Neural crest cell (in vitro differentiated cells): ENCODE measurements at regions not wholly inside any gene's neighbourhood (a gene's known extent, or its start where the extent isn't known, plus 50 kb on each side); places are given as distances from the start of the nearest gene placed in this dataset.

Experiments used
- DNase-seq: peaks from one replicate; pipeline ENCODE4 v3.0.0; 2021; ENCODE audit warnings: low read depth, mixed read lengths, low spot score
- H3K27ac Mint-ChIP-seq: one replicate; pipeline ENCODE4 v1.8.0; 2021; ENCODE audit warnings: mild to moderate bottlenecking, mixed read lengths; ENCODE audit not compliant: unreplicated experiment
- H3K27me3 Mint-ChIP-seq: 2 replicates; pipeline ENCODE4 v1.8.0; 2021; ENCODE audit warnings: low read depth, mild to moderate bottlenecking, mixed read lengths
- H3K36me3 Mint-ChIP-seq: 2 replicates; pipeline ENCODE4 v1.8.0; 2021; ENCODE audit warnings: low read depth, mild to moderate bottlenecking, mixed read lengths
- H3K4me1 Mint-ChIP-seq: 2 replicates; pipeline ENCODE4 v1.8.0; 2021; ENCODE audit warnings: mixed read lengths
- H3K4me3 Mint-ChIP-seq: one replicate; pipeline ENCODE4 v1.8.0; 2021; ENCODE audit warnings: mild to moderate bottlenecking, mixed read lengths
- H3K9me3 Mint-ChIP-seq: 2 replicates; pipeline ENCODE4 v1.8.0; 2021; ENCODE audit warnings: mixed read lengths
- CTCF ChIP-seq: fragments of 200-600 bp; sonication (generic); conservative IDR thresholded peaks from 2 replicates; pipeline ENCODE4 v1.5.0; 2021; ENCODE audit warnings: antibody characterized with exemption, mild to moderate bottlenecking

GRCh38 chr6:147633191-147633590 is 124.7 kb downstream of the SAMD5 start:
- H3K4me1 Mint-ChIP-seq: no peaks in the 10 kb centered on the region
- H3K36me3 Mint-ChIP-seq: no peaks in the 10 kb centered on the region
- H3K9me3 Mint-ChIP-seq: peaks cover 11% of the 10 kb centered on the region
- TF ChIP-seq CTCF: no peak
- H3K27ac Mint-ChIP-seq: no peak overlapping the region
- no peak overlapping the region for H3K4me3 Mint-ChIP-seq
- DNase-seq: no peak
- H3K27me3 Mint-ChIP-seq: no peaks in the 10 kb centered on the region

- peaks cover 4% of the 10 kb centered on the region for H3K9me3 Mint-ChIP-seq
- H3K27ac Mint-ChIP-seq: no peak overlapping the region
- no peak overlapping the region for H3K4me3 Mint-ChIP-seq
- DNase-seq: no peak
- no peak for TF ChIP-seq CTCF
- H3K36me3 Mint-ChIP-seq: no peaks in the 10 kb centered on the region
- no peaks in the 10 kb centered on the region for H3K27me3 Mint-ChIP-seq
- peaks cover 16% of the 10 kb centered on the region for H3K4me1 Mint-ChIP-seq
These were observed 129.2 kb downstream of the SAMD5 start for GRCh38 chr6:147637620-147638195.

GRCh38 chr6:147639279-147639678 is 130.8 kb downstream of the SAMD5 start:
- no peak overlapping the region for H3K4me3 Mint-ChIP-seq
- TF ChIP-seq CTCF: no peak
- H3K9me3 Mint-ChIP-seq: no peaks in the 10 kb centered on the region
- H3K4me1 Mint-ChIP-seq: peaks cover 26% of the 10 kb centered on the region
- no peak overlapping the region for H3K27ac Mint-ChIP-seq
- H3K27me3 Mint-ChIP-seq: no peaks in the 10 kb centered on the region
- H3K36me3 Mint-ChIP-seq: no peaks in the 10 kb centered on the region
- no peak for DNase-seq

- H3K27ac Mint-ChIP-seq: no peak overlapping the region
- no peaks in the 10 kb centered on the region for H3K36me3 Mint-ChIP-seq
- DNase-seq: no peak
- peaks cover 26% of the 10 kb centered on the region for H3K4me1 Mint-ChIP-seq
- no peaks in the 10 kb centered on the region for H3K27me3 Mint-ChIP-seq
- H3K4me3 Mint-ChIP-seq: no peak overlapping the region
- no peaks in the 10 kb centered on the region for H3K9me3 Mint-ChIP-seq
- TF ChIP-seq CTCF: no peak
These were observed 132.1 kb downstream of the SAMD5 start for GRCh38 chr6:147640606-147641005.

GRCh38 chr6:147641511-147641910 is 133.0 kb downstream of the SAMD5 start:
- Mint-ChIP-seq H3K9me3 (no peaks in the 10 kb centered on the region), H3K4me1 (peaks cover 26% of the 10 kb centered on the region), H3K27me3 (no peaks in the 10 kb centered on the region), H3K4me3 (no peak overlapping the region), H3K27ac (no peak overlapping the region), H3K36me3 (no peaks in the 10 kb centered on the region)
- DNase-seq: no peak
- TF ChIP-seq CTCF: no peak

GRCh38 chr6:147642458-147642857 is 134.0 kb downstream of the SAMD5 start:
- no peak for TF ChIP-seq CTCF
- H3K27ac Mint-ChIP-seq: peak overlapping the region; percentile 28
- peaks cover 26% of the 10 kb centered on the region for H3K4me1 Mint-ChIP-seq
- H3K27me3 Mint-ChIP-seq: no peaks in the 10 kb centered on the region
- DNase-seq: no peak
- H3K36me3 Mint-ChIP-seq: no peaks in the 10 kb centered on the region
- H3K4me3 Mint-ChIP-seq: no peak overlapping the region
- H3K9me3 Mint-ChIP-seq: no peaks in the 10 kb centered on the region
